ENCODE measurements at regions not wholly inside any gene's neighbourhood (a gene's known extent, or its start where the extent isn't known, plus 50 kb on each side); places are given as distances from the start of the nearest gene placed in this dataset.

DNA sequence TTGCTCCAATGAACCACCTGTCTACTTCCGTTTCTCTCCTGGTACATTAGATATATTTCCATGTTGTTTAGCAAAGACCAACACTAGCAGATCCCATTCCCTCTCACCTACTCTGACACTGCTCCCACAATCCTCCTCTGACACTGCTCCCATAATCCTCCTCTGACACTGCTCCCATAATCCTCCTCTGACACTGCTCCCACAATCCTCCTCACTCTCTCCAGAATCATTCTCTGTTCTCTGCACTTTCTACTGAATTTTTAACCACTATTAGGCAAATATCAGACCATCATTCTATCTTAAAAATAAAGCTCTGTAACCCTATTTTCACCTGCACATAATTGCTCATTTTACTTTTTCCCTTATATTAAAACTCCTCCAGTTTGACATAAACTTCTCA is 578.5 kb upstream of the PCDH20 start:
- TF ChIP-seq, protein P1, sequence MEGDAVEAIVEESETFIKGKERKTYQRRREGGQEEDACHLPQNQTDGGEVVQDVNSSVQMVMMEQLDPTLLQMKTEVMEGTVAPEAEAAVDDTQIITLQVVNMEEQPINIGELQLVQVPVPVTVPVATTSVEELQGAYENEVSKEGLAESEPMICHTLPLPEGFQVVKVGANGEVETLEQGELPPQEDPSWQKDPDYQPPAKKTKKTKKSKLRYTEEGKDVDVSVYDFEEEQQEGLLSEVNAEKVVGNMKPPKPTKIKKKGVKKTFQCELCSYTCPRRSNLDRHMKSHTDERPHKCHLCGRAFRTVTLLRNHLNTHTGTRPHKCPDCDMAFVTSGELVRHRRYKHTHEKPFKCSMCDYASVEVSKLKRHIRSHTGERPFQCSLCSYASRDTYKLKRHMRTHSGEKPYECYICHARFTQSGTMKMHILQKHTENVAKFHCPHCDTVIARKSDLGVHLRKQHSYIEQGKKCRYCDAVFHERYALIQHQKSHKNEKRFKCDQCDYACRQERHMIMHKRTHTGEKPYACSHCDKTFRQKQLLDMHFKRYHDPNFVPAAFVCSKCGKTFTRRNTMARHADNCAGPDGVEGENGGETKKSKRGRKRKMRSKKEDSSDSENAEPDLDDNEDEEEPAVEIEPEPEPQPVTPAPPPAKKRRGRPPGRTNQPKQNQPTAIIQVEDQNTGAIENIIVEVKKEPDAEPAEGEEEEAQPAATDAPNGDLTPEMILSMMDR (IDR thresholded peaks at IDR 0.05), result no peak
- TF ChIP-seq POLR2A (IDR thresholded peaks at IDR 0.05) (no peak), POLR2AphosphoS5 (IDR thresholded peaks at IDR 0.05) (no peak)

All from suprapubic skin (tissue), 4 donors.